ENCODE measurements at regions not wholly inside any gene's neighbourhood (a gene's known extent, or its start where the extent isn't known, plus 50 kb on each side); places are given as distances from the start of the nearest gene placed in this dataset.

- DNase-seq: no peak
Observed at GRCh38 chr7:53988376-53988775, 553.8 kb upstream of the VSTM2A start.

GRCh38 chr7:53993224-53993623 is 549.0 kb upstream of the VSTM2A start:
- no peak for DNase-seq

DNA sequence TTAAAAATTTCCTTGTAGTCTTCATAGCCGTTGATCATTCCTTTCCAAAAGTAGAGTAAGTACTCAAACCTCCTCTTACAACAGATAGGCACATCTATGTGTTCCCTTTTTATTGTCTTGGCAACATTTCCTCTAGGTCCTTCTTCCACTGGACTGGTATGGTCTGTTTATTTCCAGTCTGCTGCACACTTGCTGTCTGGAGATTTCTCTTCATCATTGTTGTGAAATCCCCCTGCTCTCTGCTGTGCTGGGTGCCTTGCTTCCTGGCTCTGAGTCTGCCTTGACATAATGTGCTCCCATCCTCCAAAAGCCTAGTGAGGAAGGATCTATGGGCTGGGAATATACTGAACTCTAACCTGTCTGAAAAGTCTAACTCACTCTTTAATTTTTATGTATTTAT is 545.3 kb upstream of the VSTM2A start:
- no peak for DNase-seq

- no peak for DNase-seq
Observed at GRCh38 chr7:54014765-54015164, 527.4 kb upstream of the VSTM2A start.

DNA sequence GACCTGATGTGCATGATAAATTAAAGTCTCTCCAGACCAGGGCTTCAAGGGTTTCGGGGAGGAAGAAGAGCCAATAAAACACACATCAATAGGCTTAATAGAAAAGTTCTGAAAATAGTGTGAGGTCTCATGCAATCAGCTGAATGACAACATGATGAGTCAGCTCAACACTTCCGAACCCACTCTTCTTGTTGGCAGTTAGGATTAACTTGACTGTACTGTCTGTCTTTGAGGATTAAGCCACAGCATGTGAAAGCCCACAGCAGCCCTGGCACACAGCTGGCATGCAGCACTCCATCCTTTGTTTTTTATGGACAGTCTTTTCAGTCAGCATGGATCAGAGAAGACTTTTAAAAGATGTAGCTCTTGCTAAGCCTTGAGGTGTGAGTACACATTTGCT is 526.9 kb upstream of the VSTM2A start:
- no peak for DNase-seq

DNA sequence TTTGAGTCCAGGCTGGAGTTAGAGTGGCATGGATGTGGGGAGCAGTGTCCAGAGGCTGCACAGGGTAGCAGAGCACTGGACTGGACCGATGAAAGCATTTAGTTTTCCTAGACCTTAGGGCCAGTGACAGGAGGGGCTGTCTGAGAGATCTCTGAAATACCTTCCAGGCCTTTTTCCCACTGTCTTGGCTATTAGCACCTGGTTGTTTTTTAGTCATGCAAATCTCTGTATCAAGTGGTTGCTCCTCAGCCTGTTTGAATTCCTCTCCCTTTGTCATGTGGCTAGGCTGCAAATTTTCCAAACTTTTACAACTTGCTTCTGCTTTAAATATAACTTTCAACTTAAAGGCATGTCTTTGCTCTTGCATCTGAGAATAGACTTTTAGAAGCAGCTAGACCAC is 504.3 kb upstream of the VSTM2A start:
- no peak for DNase-seq

DNA sequence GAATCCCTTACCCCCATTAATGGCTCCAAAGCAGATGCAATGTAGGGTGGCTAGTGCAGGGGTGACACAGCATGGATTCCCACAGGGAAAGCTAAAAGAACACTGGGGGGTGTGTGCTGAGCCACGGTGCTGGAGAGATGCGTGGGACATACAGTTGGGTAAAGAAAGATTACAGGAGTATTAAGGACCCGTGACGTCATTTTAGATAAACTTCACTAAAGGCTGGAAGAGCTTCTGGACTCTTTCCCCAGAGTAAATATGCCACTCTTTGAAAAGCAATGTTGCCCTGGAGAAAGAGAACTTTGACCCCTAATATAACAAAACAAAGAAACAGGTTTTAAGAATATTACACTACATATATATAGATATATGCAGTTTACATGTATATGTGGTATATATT is 481.5 kb upstream of the VSTM2A start:
- no peak for DNase-seq

GRCh38 chr7:54066643-54067042 is 475.5 kb upstream of the VSTM2A start:
- no peak for DNase-seq

- DNase-seq: no peak
Observed at GRCh38 chr7:54069843-54070242, 472.3 kb upstream of the VSTM2A start.

- no peak for DNase-seq
Observed at GRCh38 chr7:54072710-54073109, 469.5 kb upstream of the VSTM2A start.

- no peak for DNase-seq
Observed at GRCh38 chr7:54076616-54077015, 465.6 kb upstream of the VSTM2A start.

- DNase-seq: no peak
Observed at GRCh38 chr7:54080525-54080924, 461.6 kb upstream of the VSTM2A start.

DNA sequence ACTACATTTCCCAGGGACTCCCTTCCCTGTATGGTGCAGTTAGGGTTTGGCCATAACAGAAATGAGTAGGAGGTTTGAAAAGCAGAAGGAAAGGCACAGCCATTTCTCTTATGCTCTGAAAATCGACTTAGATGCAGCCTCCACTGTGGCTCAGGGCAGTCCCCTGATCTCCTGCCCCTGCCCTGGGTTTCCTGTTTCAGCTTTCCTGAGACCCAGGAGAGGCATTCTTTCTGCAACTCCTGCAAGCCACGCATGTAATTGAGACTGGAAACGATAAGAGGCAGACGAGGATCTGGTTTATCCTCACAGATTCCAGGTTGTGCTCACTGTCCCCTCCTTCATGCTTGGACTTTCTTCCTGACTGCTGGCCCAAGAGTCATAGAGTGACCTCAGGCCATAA is 461.2 kb upstream of the VSTM2A start:
- no peak for DNase-seq

GRCh38 chr7:54084340-54084739 is 457.8 kb upstream of the VSTM2A start:
- no peak for DNase-seq

DNA sequence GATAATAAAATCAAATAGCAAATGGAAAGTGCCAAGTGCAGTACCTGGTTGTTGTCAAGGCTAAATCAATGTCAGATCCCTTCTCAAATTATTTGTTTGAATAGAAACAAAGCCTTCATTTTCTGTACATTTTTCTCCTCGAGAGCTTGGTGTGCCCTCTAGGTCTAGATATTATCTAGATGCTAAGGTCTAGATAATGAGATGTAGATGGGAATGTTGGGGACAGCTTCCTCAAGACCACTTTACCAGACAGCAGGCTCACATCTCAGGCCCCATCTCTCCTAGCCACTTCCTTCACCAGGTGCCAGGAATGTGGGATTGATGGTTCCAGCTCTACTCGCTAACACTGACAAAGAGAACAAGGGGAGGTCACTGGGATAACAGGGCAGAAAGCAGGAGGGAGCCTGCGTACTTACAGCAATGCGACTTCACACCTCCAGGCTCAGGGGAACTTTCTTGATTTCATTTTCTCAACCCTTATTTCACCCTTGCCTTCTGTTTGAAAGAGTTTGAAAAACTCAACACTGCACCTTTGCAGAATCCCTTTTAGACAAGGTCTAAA is 451.4 kb upstream of the VSTM2A start:
- DNase-seq: no peak

GRCh38 chr7:54091322-54091721 is 450.9 kb upstream of the VSTM2A start:
- no peak for DNase-seq

- DNase-seq: no peak
Observed at GRCh38 chr7:54097886-54098285, 444.3 kb upstream of the VSTM2A start.

GRCh38 chr7:54109501-54109900 is 432.7 kb upstream of the VSTM2A start:
- no peak for DNase-seq

DNA sequence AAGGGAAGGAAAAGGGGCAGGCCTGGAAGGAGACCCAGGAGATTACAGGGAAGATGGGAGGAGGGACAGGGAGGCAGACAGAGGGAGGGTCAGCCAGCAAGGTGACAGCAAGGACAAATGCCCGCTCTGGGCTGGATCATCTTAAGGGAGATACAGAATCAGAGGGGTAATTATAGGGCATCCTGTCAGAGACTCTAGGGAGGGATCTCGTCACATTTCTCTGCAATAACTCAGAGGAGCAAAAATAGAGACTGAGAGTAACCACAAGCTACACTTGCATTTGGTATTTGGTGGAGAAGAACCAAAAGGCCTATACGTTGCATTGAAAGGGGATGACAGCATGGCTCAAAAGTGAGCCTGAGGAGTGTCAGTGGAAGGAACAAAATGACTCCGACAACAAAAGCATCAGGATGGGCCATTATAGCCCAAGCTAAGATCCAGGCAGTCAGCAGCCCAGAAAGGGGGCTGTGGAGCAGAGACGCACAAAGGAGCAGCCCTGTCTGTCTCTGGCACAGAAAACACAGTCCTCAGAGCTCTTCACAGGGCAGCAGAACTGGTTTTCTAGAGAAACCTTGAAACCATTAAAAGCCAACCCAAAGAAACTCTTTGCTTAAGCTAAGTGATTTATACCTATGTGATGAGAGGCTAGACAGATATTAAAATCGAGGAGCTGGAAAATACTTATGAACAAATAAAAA is 430.2 kb upstream of the VSTM2A start:
- no peak for DNase-seq

GRCh38 chr7:54112567-54112966 is 429.6 kb upstream of the VSTM2A start:
- DNase-seq: no peak

- no peak for DNase-seq
Observed at GRCh38 chr7:54115028-54115763, 427.0 kb upstream of the VSTM2A start.

DNA sequence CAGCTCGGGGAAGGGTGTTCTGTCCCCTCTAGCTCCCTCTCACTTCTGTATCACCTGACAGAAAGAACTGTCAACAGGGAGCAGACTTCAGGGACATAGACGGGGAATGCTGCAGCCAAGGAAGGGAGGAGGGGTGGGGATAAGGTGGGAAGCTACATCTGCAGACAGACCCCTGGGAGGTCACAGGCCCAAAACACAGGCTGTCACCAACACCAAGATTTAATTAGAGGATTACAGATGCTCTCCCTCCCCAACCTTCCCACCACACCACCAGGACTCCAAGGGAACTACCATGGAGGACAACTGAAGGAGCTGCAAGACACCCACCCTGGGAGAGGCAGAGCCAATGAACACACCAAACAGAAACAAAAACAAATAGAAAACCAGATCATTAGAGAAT is 425.2 kb upstream of the VSTM2A start:
- DNase-seq: no peak

DNA sequence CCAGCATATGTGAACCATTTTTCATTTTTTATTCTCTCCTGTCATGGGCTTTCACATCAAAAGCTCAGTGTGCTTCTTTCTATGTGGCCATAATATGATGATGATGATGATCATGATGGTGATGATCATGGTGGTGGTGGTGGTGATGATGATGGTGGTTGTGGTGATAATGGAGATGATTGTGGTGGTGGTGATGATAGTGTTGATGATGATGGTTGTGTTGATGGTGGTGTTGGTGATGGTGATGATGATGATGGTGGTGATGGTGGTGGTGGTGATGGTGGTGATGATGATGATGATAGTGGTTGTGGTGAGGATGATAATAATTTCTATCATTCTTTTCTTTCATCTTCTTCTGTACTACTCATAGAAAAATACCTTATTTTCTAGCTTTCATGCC is 413.1 kb upstream of the VSTM2A start:
- DNase-seq: no peak

DNA sequence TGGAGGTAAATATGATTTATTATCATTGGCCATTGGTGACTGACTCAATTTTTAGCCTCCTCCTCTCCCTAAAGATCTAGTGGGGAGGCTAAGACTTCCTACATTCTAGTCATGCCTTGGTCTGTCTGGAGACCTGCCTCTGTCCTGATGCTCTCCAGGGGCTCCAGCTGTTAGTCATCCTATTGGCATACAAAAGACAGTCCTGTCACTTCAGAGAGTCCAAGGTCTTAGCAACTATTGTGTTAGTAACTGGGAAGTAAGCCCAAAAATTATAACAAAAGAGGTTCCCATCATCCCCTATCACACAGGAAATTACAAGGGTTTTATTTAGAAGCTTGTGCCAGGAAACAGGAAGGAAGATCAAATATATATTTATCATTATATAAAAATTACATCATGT is 400.6 kb upstream of the VSTM2A start:
- DNase-seq: no peak

DNA sequence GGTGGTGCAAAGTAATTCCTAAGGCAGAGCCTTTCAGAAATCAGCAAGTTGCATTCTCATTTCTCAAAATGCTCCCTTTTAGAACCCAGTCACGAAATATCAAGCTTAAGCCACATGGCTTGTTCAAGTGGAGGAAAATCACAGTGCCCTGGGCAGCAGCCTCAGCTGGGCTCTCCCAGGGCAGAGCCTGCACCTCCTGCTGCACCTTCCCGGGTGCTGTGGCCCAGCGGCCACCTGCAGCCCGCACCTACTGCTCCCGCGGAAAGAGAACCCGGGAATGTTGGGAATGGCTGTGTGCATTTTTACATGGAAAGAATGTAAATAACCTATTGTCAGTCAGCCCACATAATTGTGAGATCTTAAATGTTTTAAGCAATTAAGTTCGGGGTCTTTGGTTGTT is 396.5 kb upstream of the VSTM2A start:
- no peak for DNase-seq
